Breast epithelium (tissue), 3 donors: ENCODE measurements at regions not wholly inside any gene's neighbourhood (a gene's known extent, or its start where the extent isn't known, plus 50 kb on each side); places are given as distances from the start of the nearest gene placed in this dataset.

ENCODE experiments used
- POLR2A ChIP-seq: fragments of 450-650 bp; IDR thresholded peaks from one replicate; pipeline ENCODE4 v1.6.1; 2016; ENCODE audit warnings: antibody characterized with exemption, mild to moderate bottlenecking, moderate library complexity
- POLR2AphosphoS5 ChIP-seq, 3 donors: sonication (generic); formaldehyde crosslinking; IDR thresholded peaks; one replicate each; pipeline ENCODE4 v1.6.1; 2017; ENCODE audit warnings: antibody characterized with exemption in 3 of 3
- TF ChIP-seq, protein P1 (sequence below), 3 donors: fragments of 450-650 bp; IDR thresholded peaks; one replicate each; pipeline ENCODE4 v1.5.1; 2016 to 2017; ENCODE audit warnings: antibody characterized with exemption in 3 of 3, mild to moderate bottlenecking in 3 of 3, moderate library complexity in 3 of 3

GRCh38 chr1:170318141-170318540 is 172.4 kb downstream of the NTMT2 start:
- TF ChIP-seq POLR2A, result no peak
- TF ChIP-seq POLR2AphosphoS5 (IDR thresholded peaks at IDR 0.05), result no peak
- TF ChIP-seq, protein P1, sequence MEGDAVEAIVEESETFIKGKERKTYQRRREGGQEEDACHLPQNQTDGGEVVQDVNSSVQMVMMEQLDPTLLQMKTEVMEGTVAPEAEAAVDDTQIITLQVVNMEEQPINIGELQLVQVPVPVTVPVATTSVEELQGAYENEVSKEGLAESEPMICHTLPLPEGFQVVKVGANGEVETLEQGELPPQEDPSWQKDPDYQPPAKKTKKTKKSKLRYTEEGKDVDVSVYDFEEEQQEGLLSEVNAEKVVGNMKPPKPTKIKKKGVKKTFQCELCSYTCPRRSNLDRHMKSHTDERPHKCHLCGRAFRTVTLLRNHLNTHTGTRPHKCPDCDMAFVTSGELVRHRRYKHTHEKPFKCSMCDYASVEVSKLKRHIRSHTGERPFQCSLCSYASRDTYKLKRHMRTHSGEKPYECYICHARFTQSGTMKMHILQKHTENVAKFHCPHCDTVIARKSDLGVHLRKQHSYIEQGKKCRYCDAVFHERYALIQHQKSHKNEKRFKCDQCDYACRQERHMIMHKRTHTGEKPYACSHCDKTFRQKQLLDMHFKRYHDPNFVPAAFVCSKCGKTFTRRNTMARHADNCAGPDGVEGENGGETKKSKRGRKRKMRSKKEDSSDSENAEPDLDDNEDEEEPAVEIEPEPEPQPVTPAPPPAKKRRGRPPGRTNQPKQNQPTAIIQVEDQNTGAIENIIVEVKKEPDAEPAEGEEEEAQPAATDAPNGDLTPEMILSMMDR (IDR thresholded peaks at IDR 0.05), result no peak
